ENCODE measurements at regions not wholly inside any gene's neighbourhood (a gene's known extent, or its start where the extent isn't known, plus 50 kb on each side); places are given as distances from the start of the nearest gene placed in this dataset.
A peak's percentile ranks its signal among the peaks of the same experiment; 100 is the strongest.
"Not testable (repeated sequence)": the region's sequence is repeated elsewhere in the genome, so short reads cannot be mapped to it uniquely, and the experiment has no call there.

DNA sequence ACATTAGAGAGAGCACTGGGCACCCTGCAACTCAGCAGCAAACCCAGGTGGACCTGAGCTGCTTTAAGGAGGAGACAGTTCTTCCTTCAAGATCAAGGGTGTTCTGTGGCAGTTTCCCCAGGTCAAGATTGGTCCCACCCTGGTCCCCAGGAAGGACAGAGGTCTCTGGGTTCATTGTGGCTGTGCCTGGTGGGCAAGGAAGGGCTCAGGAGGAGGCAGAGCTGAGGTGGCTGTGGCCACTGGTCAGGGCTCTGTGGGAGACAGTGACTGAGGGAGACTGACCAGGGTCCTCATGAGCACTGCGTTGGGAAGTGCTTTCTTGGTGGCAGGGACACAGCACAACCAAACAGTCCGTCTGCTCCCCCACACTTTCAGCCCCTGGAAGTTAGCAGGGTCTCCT lies 141.3 kb downstream of the FCRL5 start:
- DNase-seq (ENCODE audit: insufficient read length, low spot score) (no peak), FAIRE-seq (no peak)

- FAIRE-seq (no peak), DNase-seq (ENCODE audit: insufficient read length, low spot score) (no peak)
Measured at GRCh38 chr1:157410457-157410856, 141.9 kb downstream of the FCRL5 start.

DNA sequence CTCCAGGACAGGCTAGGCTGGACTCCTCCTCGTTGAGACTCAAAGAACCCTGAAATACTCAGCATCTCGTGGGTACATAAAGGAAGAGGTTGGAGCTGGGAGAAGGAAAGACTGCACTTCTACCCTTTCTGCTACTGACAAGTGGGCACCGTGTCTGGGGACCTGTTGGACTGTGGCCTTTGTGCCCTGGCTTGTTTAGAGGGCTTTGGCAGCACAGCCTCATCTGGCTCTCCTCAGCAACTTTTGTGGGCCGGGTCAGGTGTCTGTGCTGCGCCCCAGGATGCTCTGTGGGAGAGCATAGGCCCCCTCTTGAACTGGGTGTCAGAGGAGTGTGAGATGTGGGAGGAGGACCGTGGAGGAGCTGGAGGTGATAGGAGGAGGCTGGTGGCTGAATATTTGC lies 142.4 kb downstream of the FCRL5 start:
- FAIRE-seq (no peak), DNase-seq (ENCODE audit: insufficient read length, low spot score) (no peak)

GRCh38 chr1:157407917-157408525 lies 144.3 kb downstream of the FCRL5 start:
- DNase-seq (ENCODE audit: insufficient read length, low spot score) (no peak), FAIRE-seq (no peak)

DNA sequence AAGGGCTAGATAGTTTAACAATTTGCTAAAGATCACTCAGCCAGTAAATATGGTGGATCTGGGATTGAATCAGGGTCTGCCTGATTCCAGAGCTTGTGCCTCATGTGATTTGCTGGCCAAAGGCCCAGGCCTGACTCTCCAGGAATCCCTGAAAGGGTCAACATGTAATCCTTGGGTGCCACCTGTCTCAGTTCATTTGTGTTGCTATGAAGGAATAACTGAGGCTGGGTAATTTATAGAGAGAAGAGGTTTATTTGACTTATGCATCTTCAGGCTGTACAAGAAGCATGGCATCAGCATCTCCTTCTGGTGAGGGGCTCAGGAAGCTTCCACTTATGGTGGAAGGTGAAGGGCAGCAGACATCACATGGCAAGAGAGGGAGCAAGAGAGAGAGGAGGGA lies 144.9 kb downstream of the FCRL5 start:
- FAIRE-seq (no peak), DNase-seq (ENCODE audit: insufficient read length, low spot score) (no peak)

DNA sequence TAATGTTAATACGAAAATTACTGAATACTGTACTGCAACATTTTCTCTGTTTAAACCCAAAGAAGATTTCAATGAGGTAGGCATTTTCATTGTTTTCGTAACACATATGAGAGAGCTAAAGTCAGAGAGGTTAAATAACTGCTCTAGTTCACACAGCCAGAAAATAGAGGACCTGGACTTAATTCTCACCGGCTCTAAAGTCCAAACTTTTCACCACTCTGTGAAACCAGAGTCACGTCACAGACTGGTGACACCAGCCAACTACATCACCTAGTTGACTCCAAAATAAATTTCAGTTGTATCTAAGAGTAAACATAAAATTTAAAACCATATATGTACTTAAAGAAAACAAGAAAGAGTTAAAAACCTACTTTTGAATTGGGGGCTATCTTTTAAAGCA lies 146.7 kb downstream of the FCRL5 start:
- no peak for FAIRE-seq
- no peak for DNase-seq (ENCODE audit: insufficient read length, low spot score)

DNA sequence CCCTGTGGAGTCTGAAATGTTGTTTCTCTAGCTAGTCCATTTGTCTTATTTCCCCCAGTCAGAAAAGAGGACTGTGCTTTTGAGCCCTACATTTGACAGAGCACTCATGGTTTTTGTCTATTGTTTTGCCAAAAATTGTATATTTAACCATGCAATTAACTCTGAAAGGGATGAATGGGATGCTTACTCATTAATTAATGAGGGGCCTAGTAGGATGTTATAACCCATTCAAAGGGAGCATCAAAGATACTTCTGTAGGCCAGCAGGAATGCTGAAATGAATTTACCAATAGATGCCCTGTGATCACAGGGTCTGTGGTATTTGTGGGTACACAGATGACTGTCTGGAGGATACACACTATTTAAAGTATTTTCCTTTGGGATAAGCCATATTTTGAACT lies 147.7 kb downstream of the FCRL5 start:
- DNase-seq (ENCODE audit: insufficient read length, low spot score) (no peak), FAIRE-seq (no peak)

GRCh38 chr1:157404063-157404501 lies 148.2 kb downstream of the FCRL5 start:
- DNase-seq (ENCODE audit: insufficient read length, low spot score) (no peak), FAIRE-seq (no peak)

DNA sequence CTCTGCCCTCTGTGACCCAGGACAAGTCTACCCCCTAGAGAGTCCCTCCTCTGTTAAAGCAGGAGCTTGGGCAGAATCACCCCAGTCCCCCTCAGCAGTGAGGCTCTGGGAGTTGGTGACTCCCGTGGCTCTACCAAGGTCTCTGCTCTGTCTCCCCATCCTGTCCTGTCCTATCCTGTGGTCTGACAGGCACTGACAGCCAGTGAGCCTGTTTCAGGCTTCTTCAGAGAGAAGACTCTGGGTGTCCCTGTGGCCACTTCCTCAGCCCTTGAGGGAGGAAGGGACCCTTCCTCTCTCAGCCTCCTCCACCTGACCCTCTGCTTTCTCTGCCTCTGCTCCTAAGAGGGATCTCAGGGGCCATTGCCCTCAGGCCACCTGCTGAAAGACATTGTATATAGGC lies 148.7 kb downstream of the FCRL5 start:
- DNase-seq (ENCODE audit: insufficient read length, low spot score) = no peak
- no peak for FAIRE-seq

- FAIRE-seq = no peak
- DNase-seq (ENCODE audit: insufficient read length, low spot score) = peak; percentile 15
Measured at GRCh38 chr1:157403203-157403602, 149.1 kb downstream of the FCRL5 start.

DNA sequence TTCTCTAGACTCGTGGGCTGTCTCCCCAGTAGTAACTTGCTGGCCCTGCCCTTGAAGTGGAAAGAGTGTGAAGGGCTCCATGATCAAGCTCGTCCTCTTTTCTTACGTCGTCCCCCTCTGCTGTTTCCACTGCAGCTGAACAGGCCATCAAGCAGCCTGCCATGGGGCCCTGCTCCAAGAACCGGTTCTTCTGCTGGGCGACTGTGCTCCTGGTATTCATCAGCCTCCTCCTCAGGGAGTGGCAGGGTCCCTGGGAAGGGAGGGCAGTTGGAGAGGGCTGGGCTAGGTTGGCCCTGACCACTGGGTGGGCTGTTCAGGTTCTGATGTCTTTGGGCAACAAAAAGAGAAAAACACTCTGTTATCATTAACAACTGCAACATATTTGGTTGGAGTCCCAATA lies 151.5 kb downstream of the FCRL5 start:
- no peak for DNase-seq (ENCODE audit: insufficient read length, low spot score)
- FAIRE-seq = no peak

GRCh38 chr1:157399984-157400382 lies 152.3 kb downstream of the FCRL5 start:
- DNase-seq (ENCODE audit: insufficient read length, low spot score) (no peak), FAIRE-seq (no peak)

DNA sequence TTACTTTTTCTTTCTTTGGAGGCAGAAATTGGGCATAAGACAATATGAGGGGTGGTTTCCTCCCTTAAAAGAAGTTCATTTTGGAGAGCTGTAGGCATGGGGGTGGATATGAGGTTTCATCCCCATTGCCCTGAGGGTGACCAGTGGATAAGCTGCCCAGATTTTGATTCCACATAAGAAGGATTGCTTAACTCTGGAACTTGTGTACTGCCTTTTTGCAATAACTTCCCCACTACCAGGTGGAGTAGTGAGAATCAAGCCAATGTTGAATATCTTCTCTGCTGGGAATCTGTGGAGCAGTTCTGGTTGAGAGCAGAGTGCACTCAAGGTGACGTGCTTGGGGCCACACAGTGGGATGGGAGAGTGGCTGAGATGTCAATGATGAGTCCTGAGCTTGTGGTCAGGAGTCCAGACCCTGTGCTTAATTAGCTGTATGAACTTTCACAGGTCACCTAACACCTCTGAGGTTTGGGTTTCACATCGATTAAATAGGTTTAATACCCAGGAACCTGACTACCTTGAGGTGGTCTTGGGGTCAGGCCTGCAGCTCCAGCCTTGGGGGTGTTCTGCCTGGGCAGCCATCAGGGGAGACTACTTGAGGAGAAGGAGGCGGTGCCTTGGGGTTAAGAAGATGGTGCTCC lies 152.9 kb downstream of the FCRL5 start:
- no peak for DNase-seq (ENCODE audit: insufficient read length, low spot score)
- FAIRE-seq = no peak

GRCh38 chr1:157390651-157391050 lies 161.7 kb downstream of the FCRL5 start:
- DNase-seq (ENCODE audit: insufficient read length, low spot score) (peak; percentile 62), FAIRE-seq (no peak)

DNA sequence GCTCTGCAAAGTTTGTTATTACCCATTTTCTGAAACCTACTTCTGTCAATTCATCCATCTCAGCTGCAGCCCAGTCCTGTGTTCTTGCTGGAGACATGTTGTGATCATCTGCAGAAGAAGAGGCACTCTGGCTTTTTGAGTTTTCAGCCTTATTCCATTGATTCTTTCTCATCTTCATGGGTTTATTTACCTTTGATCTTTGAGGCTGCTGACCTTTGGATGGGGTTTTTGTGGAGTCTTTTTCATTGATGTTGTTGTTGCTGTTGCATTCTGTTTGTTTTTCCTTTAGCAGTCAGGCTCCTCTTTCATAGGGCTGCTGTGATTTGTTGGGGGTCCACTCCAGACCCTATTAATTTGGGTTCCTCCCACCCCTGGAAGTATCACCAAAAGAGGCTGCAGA lies 164.3 kb downstream of the FCRL5 start:
- FAIRE-seq (no peak), DNase-seq (ENCODE audit: insufficient read length, low spot score) (no peak)

GRCh38 chr1:157384258-157384657 lies 168.1 kb downstream of the FCRL5 start:
- DNase-seq (ENCODE audit: insufficient read length, low spot score) = no peak
- no peak for FAIRE-seq

GRCh38 chr1:157382351-157382750 lies 170.0 kb downstream of the FCRL5 start:
- DNase-seq (ENCODE audit: insufficient read length, low spot score) (no peak), FAIRE-seq (no peak)

DNA sequence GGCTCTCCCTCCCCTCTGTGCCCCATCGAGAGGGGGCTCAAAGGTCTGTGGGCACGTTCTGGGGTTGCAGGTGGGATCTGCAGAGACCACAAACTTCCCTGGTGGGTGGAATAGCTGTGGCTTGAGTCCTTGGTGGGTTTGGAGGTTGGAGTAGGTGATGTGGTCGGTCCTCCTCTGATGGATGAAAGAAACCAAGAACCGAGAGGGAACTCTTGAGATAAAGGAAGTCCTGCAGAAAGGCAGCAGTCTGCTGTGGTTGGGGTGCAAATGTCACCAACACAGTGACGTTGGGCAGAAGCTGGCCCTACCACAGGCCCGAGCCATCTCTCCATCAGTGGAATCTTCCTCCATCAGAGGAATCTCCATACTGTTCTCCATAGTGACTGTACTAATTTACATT lies 171.8 kb downstream of the FCRL5 start:
- DNase-seq (ENCODE audit: insufficient read length, low spot score) (no peak), FAIRE-seq (no peak)

GRCh38 chr1:157377280-157377713 lies 175.0 kb downstream of the FCRL5 start:
- DNase-seq (ENCODE audit: insufficient read length, low spot score); FAIRE-seq: not testable (repeated sequence)

- DNase-seq (ENCODE audit: insufficient read length, low spot score) (no peak), FAIRE-seq (no peak)
Measured at GRCh38 chr1:157376681-157377080, 175.6 kb downstream of the FCRL5 start.

GRCh38 chr1:157372311-157372710 lies 180.0 kb downstream of the FCRL5 start:
- FAIRE-seq = not testable (repeated sequence)

GRCh38 chr1:157371826-157372225 lies 180.5 kb downstream of the FCRL5 start:
- DNase-seq (ENCODE audit: insufficient read length, low spot score) (no peak), FAIRE-seq (no peak)

More at GRCh38 chr1:157372311-157372710, 180.0 kb downstream of the FCRL5 start:
- not testable (repeated sequence) for DNase-seq (ENCODE audit: insufficient read length, low spot score)

- no peak for FAIRE-seq
- DNase-seq (ENCODE audit: insufficient read length, low spot score) = no peak
Measured at GRCh38 chr1:157371221-157371620, 181.1 kb downstream of the FCRL5 start.

Data from HTR-8/SVneo (cell line).